GM23338 (cell line): ENCODE measurements at regions not wholly inside any gene's neighbourhood (a gene's known extent, or its start where the extent isn't known, plus 50 kb on each side); places are given as distances from the start of the nearest gene placed in this dataset.

Experiments
- ATAC-seq: fragments of 200-7000 bp; cut with Tn5 transposase; 3 replicates; pipeline ENCODE4 v1.9.1; 2020
- DNase-seq: peaks from one replicate; pipeline ENCODE4 v3.0.0-alpha.2; 2015; ENCODE audit warnings: low spot score
- H2AFZ ChIP-seq: fragments of 200-600 bp; sonication (generic); 2 replicates; pipeline ENCODE4 v1.8.0; 2016; ENCODE audit warnings: antibody characterized with exemption, mild to moderate bottlenecking, moderate library complexity
- H3F3A ChIP-seq: fragments of 200-600 bp; sonication (generic); replicated peaks from 2 replicates; pipeline ENCODE4 v1.8.0; 2017; ENCODE audit warnings: antibody characterized with exemption, mixed run types, low read depth
- H3K27ac ChIP-seq: fragments of 200-600 bp; sonication (generic); 2 replicates; pipeline ENCODE4 v1.6.1; 2016; ENCODE audit warnings: low read depth
- H3K27me3 ChIP-seq: fragments of 200-600 bp; sonication (generic); 2 replicates; pipeline ENCODE4 v1.8.0; 2016; ENCODE audit warnings: mild to moderate bottlenecking, mixed run types, moderate library complexity; ENCODE audit not compliant: insufficient read depth
- H3K36me3 ChIP-seq: fragments of 200-600 bp; sonication (generic); 2 replicates; pipeline ENCODE4 v1.8.0; 2016; ENCODE audit warnings: mild to moderate bottlenecking; ENCODE audit not compliant: insufficient read depth
- H3K4me1 ChIP-seq: fragments of 200-600 bp; sonication (generic); 2 replicates; pipeline ENCODE4 v1.8.0; 2016; ENCODE audit warnings: mild to moderate bottlenecking, moderate library complexity; ENCODE audit not compliant: insufficient read depth
- H3K4me2 ChIP-seq: fragments of 200-600 bp; sonication (generic); 2 replicates; pipeline ENCODE4 v1.7.1; 2017; ENCODE audit warnings: mixed run types
- H3K4me3 ChIP-seq: fragments of 200-600 bp; sonication (generic); 2 replicates; pipeline ENCODE4 v1.6.1; 2016; ENCODE audit warnings: mixed run types
- H3K79me2 ChIP-seq: fragments of 200-600 bp; sonication (generic); replicated peaks from 2 replicates; pipeline ENCODE4 v1.8.0; 2017; ENCODE audit warnings: mild to moderate bottlenecking; ENCODE audit not compliant: insufficient read depth
- H3K9me2 ChIP-seq: fragments of 200-600 bp; sonication (generic); 2 replicates; pipeline ENCODE4 v1.8.0; 2017; ENCODE audit not compliant: insufficient read depth
- H4K20me1 ChIP-seq: fragments of 200-600 bp; sonication (generic); replicated peaks from 2 replicates; pipeline ENCODE4 v1.8.0; 2017; ENCODE audit warnings: mild to moderate bottlenecking; ENCODE audit not compliant: insufficient read depth
- H3K27ac Mint-ChIP-seq: 2 replicates; pipeline ENCODE4 v1.8.0; 2020; ENCODE audit warnings: inconsistent platforms, mild to moderate bottlenecking, moderate library complexity, mixed read lengths
- H3K27me3 Mint-ChIP-seq: 3 replicates; pipeline ENCODE4 v1.8.0; 2022; ENCODE audit warnings: low read depth, mild to moderate bottlenecking, moderate library complexity, mixed read lengths, inconsistent platforms; ENCODE audit not compliant: insufficient read depth, poor library complexity
- H3K36me3 Mint-ChIP-seq: 3 replicates; pipeline ENCODE4 v1.8.0; 2021; ENCODE audit warnings: low read depth, mild to moderate bottlenecking, inconsistent platforms, moderate library complexity, mixed read lengths
- H3K4me1 Mint-ChIP-seq: 3 replicates; pipeline ENCODE4 v1.8.0; 2020; ENCODE audit warnings: mild to moderate bottlenecking, inconsistent platforms, mixed read lengths
- H3K4me3 Mint-ChIP-seq: 3 replicates; pipeline ENCODE4 v1.8.0; 2021; ENCODE audit warnings: moderate library complexity, mild to moderate bottlenecking, inconsistent platforms, mixed read lengths
- H3K9me3 Mint-ChIP-seq: 3 replicates; pipeline ENCODE4 v1.8.0; 2020; ENCODE audit warnings: moderate library complexity, mild to moderate bottlenecking, inconsistent platforms, mixed read lengths
- CREB1 ChIP-seq: fragments of 250-450 bp; sonication (Bioruptor Pico); IDR thresholded peaks from 2 replicates; pipeline ENCODE4 v1.5.0; 2020; ENCODE audit warnings: low read depth, mild to moderate bottlenecking, moderate library complexity
- CTCF ChIP-seq, 2 experiments: fragments of 200-600 bp in 1 of 2; sonication (generic) in 1 of 2; conservative IDR thresholded peaks; 2 replicates each; pipeline versions ENCODE4 v1.5.1 to v1.6.1; 2016 to 2017; ENCODE audit warnings: antibody characterized with exemption in 2 of 2, low read depth in 2 of 2, mild to moderate bottlenecking in 2 of 2, moderate library complexity in 1 of 2
- ETS1 ChIP-seq: IDR thresholded peaks from 2 replicates; pipeline ENCODE4 v1.6.1; 2016; ENCODE audit warnings: antibody characterized with exemption
- EZH2 ChIP-seq: fragments of 200-600 bp; sonication (generic); IDR thresholded peaks from one replicate; pipeline ENCODE4 v1.8.0; 2017; ENCODE audit warnings: antibody characterized with exemption, mild to moderate bottlenecking, low read depth; ENCODE audit not compliant: unreplicated experiment
- EZH2phosphoT487 ChIP-seq: fragments of 200-600 bp; sonication (generic); IDR thresholded peaks from one replicate; pipeline ENCODE4 v1.8.1; 2018; ENCODE audit warnings: antibody characterized with exemption; ENCODE audit not compliant: unreplicated experiment
- JUNB ChIP-seq: IDR thresholded peaks from one replicate; pipeline ENCODE4 v1.6.1; 2016; ENCODE audit warnings: antibody characterized with exemption; ENCODE audit not compliant: unreplicated experiment
- NANOG ChIP-seq: IDR thresholded peaks from 2 replicates; pipeline ENCODE4 v1.6.1; 2016; ENCODE audit warnings: antibody characterized with exemption, borderline replicate concordance
- POLR2AphosphoS5 ChIP-seq: IDR thresholded peaks from 2 replicates; pipeline ENCODE4 v1.6.1; 2016; ENCODE audit warnings: antibody characterized with exemption, low read depth
- REST ChIP-seq: IDR thresholded peaks from one replicate; pipeline ENCODE4 v1.6.1; 2018; ENCODE audit warnings: antibody characterized with exemption; ENCODE audit not compliant: unreplicated experiment
- STAT1 ChIP-seq: IDR thresholded peaks from one replicate; pipeline ENCODE4 v1.6.1; 2016; ENCODE audit warnings: antibody characterized with exemption; ENCODE audit not compliant: unreplicated experiment
- ZNF114 ChIP-seq: fragments of 250-450 bp; sonication (Bioruptor Pico); IDR thresholded peaks from 2 replicates; pipeline ENCODE4 v1.5.0; 2020; ENCODE audit warnings: mild to moderate bottlenecking, moderate library complexity
- ZNF331 ChIP-seq: fragments of 250-450 bp; sonication (Bioruptor Pico); IDR thresholded peaks from 2 replicates; pipeline ENCODE4 v1.5.0; 2020; ENCODE audit warnings: low read depth, mild to moderate bottlenecking, moderate library complexity

- no peaks in the 10 kb centered on the region for H4K20me1 ChIP-seq
- no peak overlapping the region for H3K4me2 ChIP-seq
- H3K79me2 ChIP-seq = no peaks in the 10 kb centered on the region
- no peak overlapping the region for H2AFZ ChIP-seq
- no peak overlapping the region for H3K27ac ChIP-seq
- H3K36me3 ChIP-seq = no peaks in the 10 kb centered on the region
- no peaks in the 10 kb centered on the region for H3K27me3 ChIP-seq
- H3F3A ChIP-seq = no peaks in the 10 kb centered on the region
- TF ChIP-seq EZH2 (no peak), CTCF (conservative IDR thresholded peaks at IDR 0.05; ENCODE audit: low read depth in 2 of 2) (no peak), STAT1 (no peak), ZNF331 (CRISPR knock-in tag) (no peak), JUNB (no peak), ZNF114 (CRISPR knock-in tag) (no peak), CREB1 (no peak), NANOG (no peak), POLR2AphosphoS5 (no peak), ETS1 (no peak), REST (no peak), EZH2phosphoT487 (no peak)
- no peaks in the 10 kb centered on the region for H3K4me1 Mint-ChIP-seq
- ATAC-seq (no peak), DNase-seq (no peak)
- H3K4me1 ChIP-seq = no peaks in the 10 kb centered on the region
- H3K9me3 Mint-ChIP-seq = no peaks in the 10 kb centered on the region
- no peaks in the 10 kb centered on the region for H3K36me3 Mint-ChIP-seq
- H3K27me3 Mint-ChIP-seq = no peaks in the 10 kb centered on the region
- no peak overlapping the region for H3K27ac Mint-ChIP-seq
- peaks cover 3% of the 10 kb centered on the region; the same call in 1 of the 2 replicates for H3K9me2 ChIP-seq
- H3K4me3 Mint-ChIP-seq = no peak overlapping the region
- no peak overlapping the region for H3K4me3 ChIP-seq
Observed at GRCh38 chr7:91811641-91812040, 68.9 kb downstream of the MTERF1 start.
